Nephron progenitor cell (in vitro differentiated cells): ENCODE measurements at regions not wholly inside any gene's neighbourhood (a gene's known extent, or its start where the extent isn't known, plus 50 kb on each side); places are given as distances from the start of the nearest gene placed in this dataset.
"Not testable (repeated sequence)": the region's sequence is repeated elsewhere in the genome, so short reads cannot be mapped to it uniquely, and the experiment has no call there.

Source experiments
- DNase-seq: peaks from one replicate; pipeline ENCODE4 v3.0.0; 2021
- H3K27ac Mint-ChIP-seq: 2 replicates; pipeline ENCODE4 v1.8.0; 2021; ENCODE audit warnings: mild to moderate bottlenecking, moderate library complexity, mixed read lengths
- H3K27me3 Mint-ChIP-seq: 2 replicates; pipeline ENCODE4 v1.8.0; 2021; ENCODE audit warnings: mild to moderate bottlenecking, low read depth, mixed read lengths; ENCODE audit not compliant: poor library complexity
- H3K36me3 Mint-ChIP-seq: 2 replicates; pipeline ENCODE4 v1.8.0; 2021; ENCODE audit warnings: low read depth, mixed read lengths
- H3K4me1 Mint-ChIP-seq: 2 replicates; pipeline ENCODE4 v1.8.0; 2021; ENCODE audit warnings: mixed read lengths
- H3K4me3 Mint-ChIP-seq: 2 replicates; pipeline ENCODE4 v1.8.0; 2021; ENCODE audit warnings: mild to moderate bottlenecking, moderate library complexity, mixed read lengths
- H3K9me3 Mint-ChIP-seq: 2 replicates; pipeline ENCODE4 v1.8.0; 2021; ENCODE audit warnings: mild to moderate bottlenecking, moderate library complexity, mixed read lengths
- CTCF ChIP-seq: fragments of 200-600 bp; sonication (generic); IDR thresholded peaks from 2 replicates; pipeline ENCODE4 v1.5.0; 2021; ENCODE audit warnings: antibody characterized with exemption

GRCh38 chr5:143972068-143972467 is 160.1 kb downstream of the HMHB1 start:
- no peak overlapping the region for H3K27ac Mint-ChIP-seq
- no peak for TF ChIP-seq CTCF
- DNase-seq, result no peak
- H3K36me3 Mint-ChIP-seq, result no peaks in the 10 kb centered on the region
- peaks cover 27% of the 10 kb centered on the region for H3K4me1 Mint-ChIP-seq
- peaks cover 11% of the 10 kb centered on the region for H3K9me3 Mint-ChIP-seq
- H3K4me3 Mint-ChIP-seq, result no peak overlapping the region
- no peaks in the 10 kb centered on the region for H3K27me3 Mint-ChIP-seq

- Mint-ChIP-seq H3K36me3 (no peaks in the 10 kb centered on the region), H3K27ac (no peak overlapping the region)
Measured at GRCh38 chr5:143976055-143976454, 164.1 kb downstream of the HMHB1 start.

DNA sequence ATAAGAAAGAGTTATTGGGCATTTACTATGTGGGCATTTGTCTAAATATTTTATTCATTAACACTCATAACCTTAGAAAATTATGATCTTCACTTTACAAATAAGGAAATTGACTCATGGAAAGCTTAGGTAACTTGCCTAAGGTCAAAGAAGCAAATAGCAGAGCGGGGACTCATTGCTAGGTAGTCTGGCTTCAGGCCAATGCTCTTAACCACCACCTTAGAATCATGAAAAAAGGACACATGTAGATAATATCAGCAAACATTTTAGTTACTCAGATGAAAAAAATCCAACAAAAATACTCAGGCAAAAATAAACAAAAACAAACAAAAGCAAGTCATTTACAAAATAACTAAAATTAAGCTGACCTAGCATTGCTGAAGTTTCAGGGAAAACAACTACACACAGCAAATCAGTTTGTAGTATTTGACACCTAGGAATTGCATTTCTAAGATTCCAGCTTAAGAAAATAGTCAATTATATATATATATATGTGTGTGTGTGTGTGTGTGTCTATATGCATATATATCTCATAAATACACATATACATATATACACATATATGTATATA is 166.0 kb downstream of the HMHB1 start:
- Mint-ChIP-seq H3K27me3 (no peaks in the 10 kb centered on the region), H3K4me1 (peaks cover 12% of the 10 kb centered on the region)

More at GRCh38 chr5:143976055-143976454, 164.1 kb downstream of the HMHB1 start:
- H3K4me3 Mint-ChIP-seq, result no peak overlapping the region
- peaks cover 12% of the 10 kb centered on the region for H3K4me1 Mint-ChIP-seq
- TF ChIP-seq CTCF, result no peak
- no peak for DNase-seq
- H3K27me3 Mint-ChIP-seq, result no peaks in the 10 kb centered on the region
- peaks cover 5% of the 10 kb centered on the region for H3K9me3 Mint-ChIP-seq

GRCh38 chr5:143979044-143979690 is 167.2 kb downstream of the HMHB1 start:
- DNase-seq, result no peak
- no peak overlapping the region for H3K4me3 Mint-ChIP-seq
- H3K9me3 Mint-ChIP-seq, result no peaks in the 10 kb centered on the region
- H3K36me3 Mint-ChIP-seq, result no peaks in the 10 kb centered on the region
- H3K4me1 Mint-ChIP-seq, result peaks cover 11% of the 10 kb centered on the region
- TF ChIP-seq CTCF, result no peak
- no peaks in the 10 kb centered on the region for H3K27me3 Mint-ChIP-seq
- no peak overlapping the region for H3K27ac Mint-ChIP-seq

More for the DNA sequence above, 166.0 kb downstream of the HMHB1 start:
- Mint-ChIP-seq H3K4me3 (no peak overlapping the region), H3K9me3 (no peaks in the 10 kb centered on the region), H3K36me3 (no peaks in the 10 kb centered on the region), H3K27ac (no peak overlapping the region)
- TF ChIP-seq CTCF, result no peak
- DNase-seq, result no peak

DNA sequence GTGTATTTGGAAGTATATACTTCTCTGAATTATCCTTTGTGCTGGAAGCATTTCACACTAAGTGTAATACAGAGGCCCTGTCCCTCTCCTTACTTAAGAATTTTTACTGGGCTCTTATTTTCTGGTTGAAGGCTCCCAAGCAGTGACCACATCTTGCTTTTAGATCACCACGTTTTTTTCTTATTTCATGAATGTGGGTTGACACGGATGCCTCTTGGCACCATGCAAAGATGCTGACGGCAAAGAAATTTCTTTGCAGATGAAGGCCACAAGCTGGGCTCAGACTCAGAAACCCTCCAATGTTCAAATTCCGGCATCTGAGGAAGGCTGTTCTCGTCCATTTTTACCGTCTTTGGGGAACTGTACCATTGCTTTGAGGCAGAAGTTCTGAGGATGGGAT is 168.5 kb downstream of the HMHB1 start:
- no peak overlapping the region for H3K27ac Mint-ChIP-seq
- H3K36me3 Mint-ChIP-seq, result no peaks in the 10 kb centered on the region
- DNase-seq, result no peak
- no peaks in the 10 kb centered on the region for H3K4me1 Mint-ChIP-seq
- H3K27me3 Mint-ChIP-seq, result no peaks in the 10 kb centered on the region
- H3K4me3 Mint-ChIP-seq, result no peak overlapping the region
- TF ChIP-seq CTCF, result no peak
- H3K9me3 Mint-ChIP-seq, result no peaks in the 10 kb centered on the region

DNA sequence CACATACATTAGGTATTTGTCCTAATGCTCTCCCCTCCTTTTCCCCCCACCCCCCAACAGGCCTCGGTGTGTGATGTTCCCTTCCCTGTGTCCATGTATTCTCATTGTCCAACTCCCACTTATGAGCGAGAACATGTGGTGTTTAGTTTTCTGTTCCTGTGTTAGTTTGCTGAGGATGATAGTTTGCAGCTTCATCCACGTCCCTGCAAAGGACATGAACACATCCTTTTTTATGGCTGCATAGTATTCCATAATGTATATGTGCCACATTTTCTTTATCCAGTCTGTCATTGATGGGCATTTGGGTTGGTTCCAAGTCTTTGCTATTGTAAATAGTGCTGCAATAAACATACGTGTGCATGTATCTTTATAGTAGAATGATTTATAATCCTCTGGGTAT is 171.0 kb downstream of the HMHB1 start:
- H3K4me3 Mint-ChIP-seq, H3K9me3 Mint-ChIP-seq, H3K27me3 Mint-ChIP-seq, DNase-seq, H3K36me3 Mint-ChIP-seq, H3K27ac Mint-ChIP-seq: not testable (repeated sequence)
- H3K4me1 Mint-ChIP-seq, result peaks cover 10% of the 10 kb centered on the region
